Caco-2 (cell line): ENCODE measurements at regions not wholly inside any gene's neighbourhood (a gene's known extent, or its start where the extent isn't known, plus 50 kb on each side); places are given as distances from the start of the nearest gene placed in this dataset.

Experiments used
- BruUV-seq: library from RNA; stranded (reverse); fragments of 400-500 nt; replicated peaks from 2 replicates; lab custom pipeline; 2021; lab: Mats Ljungman, UMichigan
- CTCF ChIA-PET: fragments of 300-600 bp; sonication (Branson Sonifier 250); formaldehyde crosslinking; loops from one replicate; lab custom pipeline; 2022; ENCODE audit warnings: antibody characterized with exemption; lab: Charles Lee
- POLR2A ChIA-PET: fragments of 300-600 bp; sonication (Branson Sonifier 250); formaldehyde crosslinking; loops from one replicate; lab custom pipeline; 2022; ENCODE audit warnings: antibody characterized with exemption; lab: Charles Lee
- DNase-seq, 2 experiments: peaks; one replicate each; pipeline versions ENCODE4 v3.0.0 to v3.0.0-alpha.2; 2020 to 2022
- H3K27me3 ChIP-seq: replicated peaks from 2 replicates; pipeline ENCODE4 v1.6.0; 2011; ENCODE audit warnings: low read length; ENCODE audit not compliant: control insufficient read depth, insufficient read depth
- H3K36me3 ChIP-seq: 2 replicates; pipeline ENCODE4 v1.5.1; 2011; ENCODE audit warnings: low read length; ENCODE audit not compliant: control insufficient read depth, insufficient read depth
- H3K4me1 ChIP-seq: fragments of 250-450 bp; sonication (Bioruptor Pico); 2 replicates; pipeline ENCODE4 v1.5.1; 2020; ENCODE audit warnings: mild to moderate bottlenecking
- H3K4me3 ChIP-seq: 2 replicates; pipeline ENCODE4 v1.5.1; 2011; ENCODE audit warnings: low read depth, mild to moderate bottlenecking, control low read depth, low read length
- H3K9me3 ChIP-seq: fragments of 250-450 bp; sonication (Bioruptor Pico); 2 replicates; pipeline ENCODE4 v1.5.1; 2020; ENCODE audit warnings: mild to moderate bottlenecking, moderate library complexity
- H3K27ac Mint-ChIP-seq: one replicate; pipeline ENCODE4 v1.8.0; 2022; ENCODE audit warnings: mixed read lengths; ENCODE audit not compliant: unreplicated experiment
- H3K27me3 Mint-ChIP-seq: one replicate; pipeline ENCODE4 v1.8.0; 2022; ENCODE audit warnings: mixed read lengths; ENCODE audit not compliant: insufficient read depth, unreplicated experiment
- H3K36me3 Mint-ChIP-seq: one replicate; pipeline ENCODE4 v1.8.0; 2022; ENCODE audit warnings: mild to moderate bottlenecking, mixed read lengths; ENCODE audit not compliant: insufficient read depth, unreplicated experiment
- H3K4me1 Mint-ChIP-seq: one replicate; pipeline ENCODE4 v1.8.0; 2022; ENCODE audit warnings: low read depth, mixed read lengths; ENCODE audit not compliant: unreplicated experiment
- H3K4me3 Mint-ChIP-seq: one replicate; pipeline ENCODE4 v1.8.0; 2022; ENCODE audit warnings: mild to moderate bottlenecking, moderate library complexity, mixed read lengths; ENCODE audit not compliant: unreplicated experiment
- H3K9me3 Mint-ChIP-seq: one replicate; pipeline ENCODE4 v1.8.0; 2022; ENCODE audit warnings: mixed read lengths; ENCODE audit not compliant: unreplicated experiment
- CTCF ChIP-seq, 2 experiments: fragments of 200-600 bp in 1 of 2; IDR thresholded peaks; 1 replicate in 1 of 2; 2 replicates in 1 of 2; pipeline versions ENCODE4 v1.5.1 to v1.8.0; 2011 to 2022; ENCODE audit warnings: antibody characterized with exemption in 1 of 2, control low read depth in 1 of 2, inconsistent platforms in 1 of 2, low read depth in 1 of 2, low read length in 1 of 2, mild to moderate bottlenecking in 1 of 2, moderate library complexity in 1 of 2; ENCODE audit not compliant: insufficient read depth in 1 of 2, severe bottlenecking in 1 of 2, unreplicated experiment in 1 of 2
- intact Hi-C: fragments of 100-400 bp; cut with micrococcal nuclease; formaldehyde crosslinking; loops from one replicate; pipeline ENCODE4 v1.10.0; 2022; ENCODE audit not compliant: unreplicated experiment

DNA sequence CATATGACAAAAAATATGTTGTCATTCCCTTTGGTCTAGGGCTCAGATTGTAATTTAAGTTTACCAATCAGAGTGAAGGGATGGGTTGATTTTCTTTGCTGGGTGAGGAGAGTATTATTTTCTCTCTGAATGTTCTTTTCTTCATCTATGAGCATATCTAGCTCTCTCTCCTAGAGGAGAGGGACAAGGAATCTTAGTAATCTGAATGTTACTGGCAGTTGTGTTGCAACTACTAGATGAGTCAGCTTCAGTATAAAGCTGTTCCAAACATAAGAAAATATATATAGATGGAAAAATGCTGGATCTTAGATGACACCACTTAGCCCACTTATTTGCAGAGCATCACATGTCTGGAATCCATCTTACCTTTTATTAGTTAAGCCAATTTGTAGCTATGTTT is 259.3 kb downstream of the TUSC1 start:
- H3K27me3 ChIP-seq = no peaks in the 10 kb centered on the region
- no peaks in the 10 kb centered on the region for H3K36me3 ChIP-seq
- H3K4me3 Mint-ChIP-seq = no peak overlapping the region
- no peak overlapping the region for H3K27ac Mint-ChIP-seq
- H3K27me3 Mint-ChIP-seq = no peaks in the 10 kb centered on the region
- H3K9me3 Mint-ChIP-seq = no peaks in the 10 kb centered on the region
- H3K9me3 ChIP-seq = no peaks in the 10 kb centered on the region
- no peak for TF ChIP-seq CTCF (IDR thresholded peaks at IDR 0.05; ENCODE audit: insufficient read depth in 1 of 2, low read depth in 1 of 2, low read length in 1 of 2, severe bottlenecking in 1 of 2, unreplicated experiment in 1 of 2)
- no peak for DNase-seq
- H3K4me1 Mint-ChIP-seq = no peaks in the 10 kb centered on the region
- CTCF ChIA-PET = no interaction called here
- intact Hi-C loops = no loop called here
- H3K36me3 Mint-ChIP-seq = no peaks in the 10 kb centered on the region
- no TSS peak for BruUV-seq
- no peak overlapping the region for H3K4me3 ChIP-seq
- POLR2A ChIA-PET = no interaction called here
- H3K4me1 ChIP-seq = no peaks in the 10 kb centered on the region

DNA sequence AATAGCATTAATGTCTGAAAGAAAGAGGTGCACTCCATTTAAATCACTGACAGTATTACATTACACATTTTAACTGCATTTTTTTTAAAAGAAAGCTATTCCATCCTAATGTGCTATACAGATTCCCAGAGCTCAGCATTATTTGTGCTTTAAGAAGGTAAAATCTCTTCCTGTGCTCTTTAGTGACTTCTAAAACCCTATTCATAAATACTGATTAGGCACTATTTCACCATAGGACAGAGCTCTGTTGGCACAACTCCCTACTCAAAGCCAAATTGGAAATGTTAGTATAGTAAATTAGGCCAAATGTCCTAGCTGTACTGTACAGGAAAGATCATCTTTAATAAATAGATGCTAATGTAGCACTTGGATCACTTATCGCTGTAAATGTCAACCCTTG is 262.5 kb downstream of the TUSC1 start:
- H3K36me3 Mint-ChIP-seq = no peaks in the 10 kb centered on the region
- no peaks in the 10 kb centered on the region for H3K36me3 ChIP-seq
- intact Hi-C loops = no loop called here
- H3K27ac Mint-ChIP-seq = no peak overlapping the region
- no peaks in the 10 kb centered on the region for H3K27me3 ChIP-seq
- no peaks in the 10 kb centered on the region for H3K9me3 ChIP-seq
- ChIA-PET POLR2A (no interaction called here), CTCF (no interaction called here)
- no peaks in the 10 kb centered on the region for H3K4me1 Mint-ChIP-seq
- TF ChIP-seq CTCF (IDR thresholded peaks at IDR 0.05; ENCODE audit: insufficient read depth in 1 of 2, low read depth in 1 of 2, low read length in 1 of 2, severe bottlenecking in 1 of 2, unreplicated experiment in 1 of 2) = no peak
- no peak overlapping the region for H3K4me3 ChIP-seq
- DNase-seq = no peak
- no peaks in the 10 kb centered on the region for H3K27me3 Mint-ChIP-seq
- no peaks in the 10 kb centered on the region for H3K9me3 Mint-ChIP-seq
- BruUV-seq = no TSS peak
- H3K4me1 ChIP-seq = no peaks in the 10 kb centered on the region
- no peak overlapping the region for H3K4me3 Mint-ChIP-seq

- Histone ChIP-seq H3K9me3 (no peaks in the 10 kb centered on the region), H3K36me3 (no peaks in the 10 kb centered on the region), H3K4me1 (no peaks in the 10 kb centered on the region), H3K27me3 (no peaks in the 10 kb centered on the region), H3K4me3 (no peak overlapping the region)
- no peak for DNase-seq
- Mint-ChIP-seq H3K9me3 (no peaks in the 10 kb centered on the region), H3K4me1 (no peaks in the 10 kb centered on the region), H3K27ac (no peak overlapping the region), H3K27me3 (no peaks in the 10 kb centered on the region), H3K4me3 (no peak overlapping the region), H3K36me3 (no peaks in the 10 kb centered on the region)
- ChIA-PET POLR2A (no interaction called here), CTCF (no interaction called here)
- intact Hi-C loops = no loop called here
- no peak for TF ChIP-seq CTCF (IDR thresholded peaks at IDR 0.05; ENCODE audit: insufficient read depth in 1 of 2, low read depth in 1 of 2, low read length in 1 of 2, severe bottlenecking in 1 of 2, unreplicated experiment in 1 of 2)
- no TSS peak for BruUV-seq
Measured at GRCh38 chr9:25412646-25413045, 265.6 kb downstream of the TUSC1 start.
